Rectal smooth muscle tissue (tissue), 1 donor: ENCODE measurements at regions not wholly inside any gene's neighbourhood (a gene's known extent, or its start where the extent isn't known, plus 50 kb on each side); places are given as distances from the start of the nearest gene placed in this dataset.

Experiments used
- H3K27ac ChIP-seq: one replicate; pipeline ENCODE4 v1.7.0; 2013; ENCODE audit warnings: low read depth, low read length, inconsistent platforms
- H3K27me3 ChIP-seq: one replicate; pipeline ENCODE4 v1.7.0; 2013; ENCODE audit warnings: low read length; ENCODE audit not compliant: control insufficient read depth, insufficient read depth
- H3K36me3 ChIP-seq: one replicate; pipeline ENCODE4 v1.7.0; 2013; ENCODE audit warnings: low read length; ENCODE audit not compliant: control insufficient read depth, insufficient read depth
- H3K4me1 ChIP-seq: one replicate; pipeline ENCODE4 v1.7.0; 2013; ENCODE audit warnings: low read length; ENCODE audit not compliant: control insufficient read depth, insufficient read depth
- H3K4me3 ChIP-seq: one replicate; pipeline ENCODE4 v1.7.0; 2013; ENCODE audit warnings: low read length
- H3K9ac ChIP-seq: one replicate; pipeline ENCODE4 v1.7.0; 2013; ENCODE audit warnings: low read length

GRCh38 chr2:176683618-176684111 lies 414.4 kb downstream of the MTX2 start:
- Histone ChIP-seq H3K9ac (no peak overlapping the region), H3K36me3 (no peaks in the 10 kb centered on the region), H3K4me3 (no peak overlapping the region), H3K27me3 (no peaks in the 10 kb centered on the region), H3K4me1 (peaks cover 4% of the 10 kb centered on the region), H3K27ac (no peak overlapping the region)

GRCh38 chr2:176685908-176686307 lies 416.7 kb downstream of the MTX2 start:
- H3K4me3 ChIP-seq = no peak overlapping the region
- H3K9ac ChIP-seq = no peak overlapping the region
- no peaks in the 10 kb centered on the region for H3K27me3 ChIP-seq
- H3K27ac ChIP-seq = no peak overlapping the region
- H3K36me3 ChIP-seq = no peaks in the 10 kb centered on the region
- peaks cover 4% of the 10 kb centered on the region for H3K4me1 ChIP-seq

GRCh38 chr2:176686328-176686727 lies 417.1 kb downstream of the MTX2 start:
- Histone ChIP-seq H3K36me3 (no peaks in the 10 kb centered on the region), H3K27me3 (no peaks in the 10 kb centered on the region), H3K4me1 (peaks cover 4% of the 10 kb centered on the region), H3K4me3 (no peak overlapping the region), H3K27ac (no peak overlapping the region), H3K9ac (no peak overlapping the region)

GRCh38 chr2:176687342-176687741 lies 418.1 kb downstream of the MTX2 start:
- Histone ChIP-seq H3K36me3 (no peaks in the 10 kb centered on the region), H3K9ac (no peak overlapping the region)

GRCh38 chr2:176687944-176688343 lies 418.7 kb downstream of the MTX2 start:
- H3K27ac ChIP-seq = no peak overlapping the region
- no peaks in the 10 kb centered on the region for H3K36me3 ChIP-seq
- no peak overlapping the region for H3K4me3 ChIP-seq
- no peaks in the 10 kb centered on the region for H3K27me3 ChIP-seq
- no peak overlapping the region for H3K9ac ChIP-seq
- no peaks in the 10 kb centered on the region for H3K4me1 ChIP-seq

More at GRCh38 chr2:176687342-176687741, 418.1 kb downstream of the MTX2 start:
- H3K27ac ChIP-seq = no peak overlapping the region
- no peaks in the 10 kb centered on the region for H3K4me1 ChIP-seq
- H3K4me3 ChIP-seq = no peak overlapping the region
- H3K27me3 ChIP-seq = no peaks in the 10 kb centered on the region

GRCh38 chr2:176689711-176690110 lies 420.5 kb downstream of the MTX2 start:
- H3K36me3 ChIP-seq = no peaks in the 10 kb centered on the region
- H3K4me1 ChIP-seq = no peaks in the 10 kb centered on the region
- no peaks in the 10 kb centered on the region for H3K27me3 ChIP-seq
- no peak overlapping the region for H3K27ac ChIP-seq
- H3K4me3 ChIP-seq = no peak overlapping the region
- H3K9ac ChIP-seq = no peak overlapping the region

GRCh38 chr2:176691471-176691870 lies 422.2 kb downstream of the MTX2 start:
- Histone ChIP-seq H3K27me3 (no peaks in the 10 kb centered on the region), H3K9ac (no peak overlapping the region), H3K27ac (no peak overlapping the region), H3K4me1 (no peaks in the 10 kb centered on the region), H3K4me3 (no peak overlapping the region), H3K36me3 (no peaks in the 10 kb centered on the region)

GRCh38 chr2:176692533-176692932 lies 423.3 kb downstream of the MTX2 start:
- H3K9ac ChIP-seq = no peak overlapping the region
- no peaks in the 10 kb centered on the region for H3K36me3 ChIP-seq
- H3K4me3 ChIP-seq = no peak overlapping the region
- no peak overlapping the region for H3K27ac ChIP-seq
- no peaks in the 10 kb centered on the region for H3K4me1 ChIP-seq
- no peaks in the 10 kb centered on the region for H3K27me3 ChIP-seq

GRCh38 chr2:176699098-176699497 lies 429.9 kb downstream of the MTX2 start:
- Histone ChIP-seq H3K27me3 (no peaks in the 10 kb centered on the region), H3K27ac (no peak overlapping the region), H3K4me1 (no peaks in the 10 kb centered on the region), H3K4me3 (no peak overlapping the region), H3K9ac (no peak overlapping the region), H3K36me3 (no peaks in the 10 kb centered on the region)

GRCh38 chr2:176699644-176700043 lies 430.4 kb downstream of the MTX2 start:
- Histone ChIP-seq H3K4me1 (no peaks in the 10 kb centered on the region), H3K36me3 (no peaks in the 10 kb centered on the region), H3K27ac (no peak overlapping the region), H3K4me3 (no peak overlapping the region), H3K9ac (no peak overlapping the region), H3K27me3 (no peaks in the 10 kb centered on the region)

- Histone ChIP-seq H3K27ac (no peak overlapping the region), H3K27me3 (no peaks in the 10 kb centered on the region), H3K36me3 (no peaks in the 10 kb centered on the region), H3K9ac (no peak overlapping the region), H3K4me3 (no peak overlapping the region), H3K4me1 (no peaks in the 10 kb centered on the region)
Observed at GRCh38 chr2:176702131-176702530, 432.9 kb downstream of the MTX2 start.

- Histone ChIP-seq H3K9ac (no peak overlapping the region), H3K27me3 (no peaks in the 10 kb centered on the region), H3K36me3 (no peaks in the 10 kb centered on the region), H3K4me3 (no peak overlapping the region), H3K4me1 (no peaks in the 10 kb centered on the region), H3K27ac (no peak overlapping the region)
Observed at GRCh38 chr2:176704282-176704858, 435.1 kb downstream of the MTX2 start.

- no peaks in the 10 kb centered on the region for H3K27me3 ChIP-seq
- H3K9ac ChIP-seq = no peak overlapping the region
- H3K36me3 ChIP-seq = no peaks in the 10 kb centered on the region
- H3K4me3 ChIP-seq = no peak overlapping the region
- no peak overlapping the region for H3K27ac ChIP-seq
- no peaks in the 10 kb centered on the region for H3K4me1 ChIP-seq
Observed at GRCh38 chr2:176709149-176709951, 440.1 kb downstream of the MTX2 start.
